ENCODE measurements at regions not wholly inside any gene's neighbourhood (a gene's known extent, or its start where the extent isn't known, plus 50 kb on each side); places are given as distances from the start of the nearest gene placed in this dataset.

DNA sequence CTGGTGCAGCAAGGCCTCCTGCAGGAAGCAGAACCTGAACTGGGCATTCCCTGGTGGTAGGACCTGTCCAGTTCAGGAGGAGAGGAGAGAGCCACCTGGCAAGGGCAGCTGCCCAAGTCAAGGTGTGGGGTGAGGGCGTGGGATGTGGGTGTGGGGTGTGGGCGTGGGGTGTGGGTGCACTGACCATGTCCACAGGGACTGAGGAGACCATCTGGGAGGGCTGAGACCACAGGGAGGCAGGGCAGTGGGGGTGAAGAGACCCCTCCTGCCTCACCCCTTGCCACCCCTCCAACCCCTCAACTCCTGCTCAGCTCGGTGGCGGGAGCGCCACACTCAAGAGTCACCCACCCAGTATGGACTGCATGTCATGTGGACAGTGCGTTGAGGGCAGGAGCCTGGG is 117.9 kb downstream of the CPZ start:
- H3K4me3 ChIP-seq = no peak overlapping the region
- no peak for DNase-seq
- H3K27me3 ChIP-seq = no peaks in the 10 kb centered on the region
- H3K36me3 ChIP-seq = no peaks in the 10 kb centered on the region
- no peak overlapping the region for H3K9ac ChIP-seq (ENCODE audit: low read depth in 2 of 2, low read length in 2 of 2)
- no peaks in the 10 kb centered on the region for H3K4me1 ChIP-seq
- intact Hi-C loops (cut with DNase I) = no loop called here
- TF ChIP-seq CTCF (IDR thresholded peaks at IDR 0.05) = no peak
- no peaks in the 10 kb centered on the region for H3K9me3 ChIP-seq
- H3K27ac ChIP-seq = no peak overlapping the region

- no peak for TF ChIP-seq CTCF (IDR thresholded peaks at IDR 0.05)
- H3K9ac ChIP-seq (ENCODE audit: low read depth in 2 of 2, low read length in 2 of 2) = no peak overlapping the region
- H3K27me3 ChIP-seq = no peaks in the 10 kb centered on the region
- no peak for DNase-seq
- no peak overlapping the region for H3K4me3 ChIP-seq
- H3K36me3 ChIP-seq = no peaks in the 10 kb centered on the region
- intact Hi-C loops (cut with DNase I) = no loop called here
- no peaks in the 10 kb centered on the region for H3K9me3 ChIP-seq
- H3K4me1 ChIP-seq = no peaks in the 10 kb centered on the region
- H3K27ac ChIP-seq = no peak overlapping the region
These were observed 117.3 kb downstream of the CPZ start for GRCh38 chr4:8709729-8710360.

- Histone ChIP-seq H3K9me3 (no peaks in the 10 kb centered on the region), H3K4me1 (no peaks in the 10 kb centered on the region), H3K36me3 (no peaks in the 10 kb centered on the region), H3K4me3 (no peak overlapping the region), H3K27ac (no peak overlapping the region), H3K27me3 (no peaks in the 10 kb centered on the region), H3K9ac (ENCODE audit: low read depth in 2 of 2, low read length in 2 of 2) (no peak overlapping the region)
- intact Hi-C loops (cut with DNase I) = no loop called here
- no peak for TF ChIP-seq CTCF (IDR thresholded peaks at IDR 0.05)
- DNase-seq = no peak
These were observed 116.6 kb downstream of the CPZ start for GRCh38 chr4:8709050-8709728.

DNA sequence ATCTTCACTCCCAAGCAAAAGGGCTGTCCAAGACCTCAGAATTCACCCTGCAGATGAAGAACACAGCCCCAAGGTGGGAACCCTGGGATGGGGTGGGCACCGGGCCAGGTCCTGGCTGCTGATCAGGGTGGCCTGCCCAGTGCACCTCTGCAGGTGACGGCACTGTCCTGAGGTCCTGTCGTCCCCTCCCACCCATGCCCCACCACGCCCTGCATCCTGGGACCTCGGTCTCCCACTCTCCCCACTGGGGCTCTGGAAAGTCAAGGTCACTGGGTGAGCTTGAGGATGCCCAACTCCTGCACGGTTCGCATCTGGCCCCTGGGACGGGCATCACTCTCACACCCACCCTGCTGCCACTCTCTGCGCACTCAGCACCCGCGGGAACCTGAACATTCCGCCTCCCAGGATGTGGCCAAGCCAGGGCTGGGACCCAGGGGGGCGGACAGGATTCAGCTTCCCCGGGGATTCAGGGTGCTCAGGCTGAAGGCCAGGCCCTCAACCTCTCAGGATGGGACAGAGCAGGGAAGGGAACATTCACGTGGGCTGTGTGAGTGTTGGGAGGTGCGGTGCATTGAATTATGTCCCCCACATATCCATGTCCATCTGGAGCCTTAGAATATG is 115.9 kb downstream of the CPZ start:
- Histone ChIP-seq H3K27me3 (no peaks in the 10 kb centered on the region), H3K9me3 (no peaks in the 10 kb centered on the region), H3K4me3 (no peak overlapping the region), H3K36me3 (no peaks in the 10 kb centered on the region), H3K27ac (no peak overlapping the region), H3K4me1 (no peaks in the 10 kb centered on the region), H3K9ac (ENCODE audit: low read depth in 2 of 2, low read length in 2 of 2) (no peak overlapping the region)
- TF ChIP-seq CTCF (IDR thresholded peaks at IDR 0.05) = no peak
- intact Hi-C loops (cut with DNase I) = no loop called here
- no peak for DNase-seq

GRCh38 chr4:8707045-8707781 is 114.6 kb downstream of the CPZ start:
- Histone ChIP-seq H3K27me3 (no peaks in the 10 kb centered on the region), H3K4me1 (no peaks in the 10 kb centered on the region), H3K4me3 (no peak overlapping the region), H3K9me3 (no peaks in the 10 kb centered on the region), H3K9ac (ENCODE audit: low read depth in 2 of 2, low read length in 2 of 2) (no peak overlapping the region), H3K27ac (no peak overlapping the region), H3K36me3 (no peaks in the 10 kb centered on the region)
- no peak for DNase-seq
- intact Hi-C loops (cut with DNase I) = no loop called here
- TF ChIP-seq CTCF (IDR thresholded peaks at IDR 0.05) = no peak

Measured in colonic mucosa (tissue), 4 donors.